ENCODE measurements at regions not wholly inside any gene's neighbourhood (a gene's known extent, or its start where the extent isn't known, plus 50 kb on each side); places are given as distances from the start of the nearest gene placed in this dataset.

DNA sequence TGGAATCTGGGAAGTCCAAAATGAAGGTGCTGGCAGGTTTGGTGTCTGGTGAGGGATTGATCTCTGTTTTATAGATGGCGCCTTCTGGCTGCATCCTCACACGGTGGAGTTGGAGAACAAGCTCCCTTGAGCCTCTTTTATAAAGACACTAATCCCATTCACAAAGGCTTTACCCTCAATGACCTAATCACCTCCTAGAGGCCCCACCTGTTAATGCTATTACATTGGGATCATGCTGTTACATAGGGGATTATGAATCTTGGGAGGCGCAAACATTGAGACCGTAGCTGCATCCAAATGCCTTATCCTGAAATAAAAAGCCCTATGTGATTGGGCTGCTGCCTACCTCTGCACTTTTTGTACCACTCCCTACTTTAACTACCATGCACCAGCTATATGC lies 197.1 kb upstream of the HMHB1 start:
- TF ChIP-seq ESRRA (CRISPR knock-in tag; IDR thresholded peaks at IDR 0.05; ENCODE audit: borderline replicate concordance) (no peak), NFATC4 (CRISPR knock-in tag; IDR thresholded peaks at IDR 0.05) (no peak), ZMAT4 (CRISPR knock-in tag; IDR thresholded peaks at IDR 0.05) (no peak)
- ChIA-PET CTCF (no interaction called here), POLR2A (no interaction called here)
- Mint-ChIP-seq H3K9me3 (peaks cover 19% of the 10 kb centered on the region), H3K27ac (no peak overlapping the region), H3K27me3 (ENCODE audit: low read depth) (no peaks in the 10 kb centered on the region), H3K4me3 (no peak overlapping the region), H3K36me3 (no peaks in the 10 kb centered on the region), H3K4me1 (0 out of 2 replicates have a peak, but pooled peaks cover 3% of the 10 kb centered on the region)
- DNase-seq (ENCODE audit: low spot score) = no peak
- no peak for ATAC-seq

- TF ChIP-seq, protein P1, sequence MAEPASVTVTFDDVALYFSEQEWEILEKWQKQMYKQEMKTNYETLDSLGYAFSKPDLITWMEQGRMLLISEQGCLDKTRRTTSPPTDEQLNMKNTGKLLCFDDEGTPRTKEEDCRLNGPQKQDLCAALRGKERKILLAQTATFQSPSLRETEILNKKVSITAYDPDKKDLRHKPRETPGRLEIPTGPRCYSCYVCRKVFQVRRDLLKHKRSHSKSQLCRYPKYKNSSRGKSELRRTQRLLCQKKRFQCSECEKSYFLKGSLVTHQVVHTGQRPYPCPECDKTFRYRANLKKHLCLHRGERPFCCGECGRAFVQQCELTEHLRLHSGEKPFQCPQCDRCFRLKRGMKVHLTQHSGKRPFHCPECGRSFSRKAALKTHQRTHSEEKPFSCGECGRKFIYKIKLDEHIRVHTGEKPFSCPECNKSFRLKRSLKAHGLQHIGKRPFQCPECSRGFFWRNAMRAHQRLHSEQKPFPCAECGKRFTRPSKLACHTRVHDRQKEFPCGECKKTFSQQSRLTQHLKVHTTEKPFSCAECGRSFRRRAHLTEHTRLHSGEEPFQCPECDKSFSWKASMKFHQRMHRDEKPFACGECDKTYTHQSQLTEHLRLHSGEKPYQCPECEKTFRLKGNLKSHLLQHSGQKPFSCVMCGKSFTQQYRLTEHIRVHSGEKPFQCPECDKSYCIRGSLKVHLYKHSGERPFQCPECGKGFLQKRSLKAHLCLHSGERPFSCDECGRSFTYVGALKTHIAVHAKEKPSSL (CRISPR knock-in tag; conservative IDR thresholded peaks at IDR 0.05) = no peak
- TF ChIP-seq PREB (CRISPR knock-in tag; IDR thresholded peaks at IDR 0.05; ENCODE audit: borderline replicate concordance) (no peak), CREM (CRISPR knock-in tag; IDR thresholded peaks at IDR 0.05) (no peak), JUN (CRISPR knock-in tag; IDR thresholded peaks at IDR 0.05) (no peak), ESRRA (CRISPR knock-in tag; IDR thresholded peaks at IDR 0.05; ENCODE audit: borderline replicate concordance) (no peak), EMX1 (CRISPR knock-in tag; IDR thresholded peaks at IDR 0.05) (no peak), ZNF423 (CRISPR knock-in tag; IDR thresholded peaks at IDR 0.05) (no peak), JAZF1 (CRISPR knock-in tag; IDR thresholded peaks at IDR 0.05) (no peak), HMGA2 (CRISPR knock-in tag; IDR thresholded peaks at IDR 0.05) (no peak), GRHL2 (CRISPR knock-in tag; IDR thresholded peaks at IDR 0.05; ENCODE audit: insufficient replicate concordance, severe bottlenecking) (no peak), USF1 (CRISPR knock-in tag; IDR thresholded peaks at IDR 0.05) (no peak), OVOL2 (CRISPR knock-in tag; IDR thresholded peaks at IDR 0.05; ENCODE audit: borderline replicate concordance) (no peak), ZNF396 (CRISPR knock-in tag; IDR thresholded peaks at IDR 0.05; ENCODE audit: borderline replicate concordance) (no peak)
- TF ChIP-seq, protein P2, sequence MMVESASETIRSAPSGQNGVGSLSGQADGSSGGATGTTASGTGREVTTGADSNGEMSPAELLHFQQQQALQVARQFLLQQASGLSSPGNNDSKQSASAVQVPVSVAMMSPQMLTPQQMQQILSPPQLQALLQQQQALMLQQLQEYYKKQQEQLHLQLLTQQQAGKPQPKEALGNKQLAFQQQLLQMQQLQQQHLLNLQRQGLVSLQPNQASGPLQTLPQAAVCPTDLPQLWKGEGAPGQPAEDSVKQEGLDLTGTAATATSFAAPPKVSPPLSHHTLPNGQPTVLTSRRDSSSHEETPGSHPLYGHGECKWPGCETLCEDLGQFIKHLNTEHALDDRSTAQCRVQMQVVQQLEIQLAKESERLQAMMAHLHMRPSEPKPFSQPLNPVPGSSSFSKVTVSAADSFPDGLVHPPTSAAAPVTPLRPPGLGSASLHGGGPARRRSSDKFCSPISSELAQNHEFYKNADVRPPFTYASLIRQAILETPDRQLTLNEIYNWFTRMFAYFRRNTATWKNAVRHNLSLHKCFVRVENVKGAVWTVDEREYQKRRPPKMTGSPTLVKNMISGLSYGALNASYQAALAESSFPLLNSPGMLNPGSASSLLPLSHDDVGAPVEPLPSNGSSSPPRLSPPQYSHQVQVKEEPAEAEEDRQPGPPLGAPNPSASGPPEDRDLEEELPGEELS (CRISPR knock-in tag; IDR thresholded peaks at IDR 0.05) = no peak
- ChIA-PET CTCF (no interaction called here), POLR2A (no interaction called here)
- no peak overlapping the region for H3K4me3 Mint-ChIP-seq
- no peak overlapping the region for H3K27ac Mint-ChIP-seq
- DNase-seq (ENCODE audit: low spot score) = no peak
- H3K4me1 Mint-ChIP-seq = 0 out of 2 replicates have a peak, but pooled peaks cover 3% of the 10 kb centered on the region
- no peak for ATAC-seq
- H3K9me3 Mint-ChIP-seq = peaks cover 34% of the 10 kb centered on the region
- no peaks in the 10 kb centered on the region for H3K27me3 Mint-ChIP-seq (ENCODE audit: low read depth)
- peaks cover 5% of the 10 kb centered on the region for H3K36me3 Mint-ChIP-seq
Observed at GRCh38 chr5:143613329-143613728, 198.6 kb upstream of the HMHB1 start.

DNA sequence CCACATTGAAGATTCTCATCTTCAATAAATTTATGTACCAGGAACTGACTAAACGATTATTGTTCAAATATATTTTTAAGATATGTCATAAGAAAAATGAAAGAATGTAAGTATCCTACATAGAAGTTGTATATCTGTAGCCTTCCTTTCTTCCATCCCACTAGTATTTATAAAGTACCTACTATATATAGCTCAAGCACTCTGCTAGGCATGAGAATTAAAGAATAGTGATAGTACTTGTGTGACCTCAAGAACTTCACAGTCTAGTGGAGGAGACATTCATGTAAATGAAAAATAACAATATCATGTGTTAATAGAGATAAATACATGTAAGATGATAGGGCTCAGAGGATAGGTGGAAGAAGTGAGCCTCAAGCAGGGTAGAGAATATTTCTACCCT lies 201.0 kb upstream of the HMHB1 start:
- ChIA-PET CTCF (no interaction called here), POLR2A (no interaction called here)
- Mint-ChIP-seq H3K27me3 (ENCODE audit: low read depth) (no peaks in the 10 kb centered on the region), H3K36me3 (peaks cover 5% of the 10 kb centered on the region), H3K9me3 (peaks cover 29% of the 10 kb centered on the region), H3K4me1 (0 out of 2 replicates have a peak, but pooled peaks cover 3% of the 10 kb centered on the region), H3K27ac (no peak overlapping the region), H3K4me3 (no peak overlapping the region)
- ATAC-seq (no peak), DNase-seq (ENCODE audit: low spot score) (no peak)
- TF ChIP-seq PREB (CRISPR knock-in tag; IDR thresholded peaks at IDR 0.05; ENCODE audit: borderline replicate concordance) = no peak
